Psoas muscle (tissue), 7 donors: ENCODE measurements at regions not wholly inside any gene's neighbourhood (a gene's known extent, or its start where the extent isn't known, plus 50 kb on each side); places are given as distances from the start of the nearest gene placed in this dataset.

Experiments
- ATAC-seq, 4 donors: fragments of 200-7000 bp; cut with Tn5 transposase; one replicate each; pipeline ENCODE4 v1.9.1; 2020; ENCODE audit warnings: moderate library complexity in 3 of 4, mild to moderate bottlenecking in 2 of 4
- DNase-seq, 2 donors: peaks; one replicate each; pipeline ENCODE4 v3.0.0-alpha.2; 2020
- H3K27ac ChIP-seq: fragments of 200-600 bp; one replicate; pipeline ENCODE4 v1.8.0; 2022
- H3K27me3 ChIP-seq, 3 donors: fragments of 200-600 bp in 1 of 3; one replicate each; pipeline versions ENCODE4 v1.6.1 to v1.8.0; 2013 to 2022; ENCODE audit warnings: low read length in 2 of 3, mild to moderate bottlenecking in 2 of 3, moderate library complexity in 1 of 3; ENCODE audit not compliant: insufficient read depth in 3 of 3
- H3K36me3 ChIP-seq, 2 donors: fragments of 200-600 bp in 1 of 2; one replicate each; pipeline versions ENCODE4 v1.6.1 to v1.8.0; 2013 to 2022; ENCODE audit warnings: low read depth in 1 of 2, mild to moderate bottlenecking in 1 of 2, moderate library complexity in 1 of 2; ENCODE audit not compliant: insufficient read depth in 1 of 2
- H3K4me1 ChIP-seq: fragments of 200-600 bp; one replicate; pipeline ENCODE4 v1.8.0; 2022
- H3K4me3 ChIP-seq: fragments of 200-600 bp; one replicate; pipeline ENCODE4 v1.8.0; 2022; ENCODE audit warnings: mild to moderate bottlenecking
- H3K9me3 ChIP-seq: fragments of 200-600 bp; one replicate; pipeline ENCODE4 v1.8.0; 2022
- CTCF ChIP-seq: fragments of 200-600 bp; IDR thresholded peaks from one replicate; pipeline ENCODE4 v1.8.0; 2022; ENCODE audit warnings: antibody characterized with exemption
- WGBS, 3 donors: extraction: QIAGEN DNeasy Blood & Tissue Kit; methylation state at CpG; one replicate each; pipeline versions ENCODE4 v1.1.6 to v1.1.7; 2013; 5-methylcytosine and 5-hydroxymethylcytosine counted together
- intact Hi-C, 2 donors: fragments of 100-400 bp; cut with DNase I; formaldehyde crosslinking; loops; one replicate each; pipeline versions ENCODE4 v1.11.0 to v1.14.2; 2022
- donor health status: healthy with polysubstance abuse.
- donor health status: DM: no; HTN: no; CAD: no; lungs with moderate emphysema.
- donor health status: Bipolar disorder and iron deficiency.
- donor health status: healthy.
- donor health status: DM: yes; HTN: yes; CAD: no.
- donor health status: DM: no; HTN: no; CAD: no.
- donor health status: DM: yes; HTN: yes; CAD: no.

GRCh38 chr1:58886611-58887010 lies 102.8 kb upstream of the JUN start:
- Histone ChIP-seq H3K4me3 (no peak overlapping the region), H3K36me3 (no peaks in the 10 kb centered on the region), H3K9me3 (no peaks in the 10 kb centered on the region), H3K27me3 (no peaks in the 10 kb centered on the region), H3K27ac (peak overlapping the region; percentile 88), H3K4me1 (peaks cover 60% of the 10 kb centered on the region)
- DNase-seq (no peak), ATAC-seq (peak in 3 of 4 donors; percentile 39 to 64 (median 54))
- no peak for TF ChIP-seq CTCF
- intact Hi-C loops = no loop called here
- WGBS, 3 donors = 33 to 46% (median 36%) methylated on average over 4 of the region's 4 CpGs

DNA sequence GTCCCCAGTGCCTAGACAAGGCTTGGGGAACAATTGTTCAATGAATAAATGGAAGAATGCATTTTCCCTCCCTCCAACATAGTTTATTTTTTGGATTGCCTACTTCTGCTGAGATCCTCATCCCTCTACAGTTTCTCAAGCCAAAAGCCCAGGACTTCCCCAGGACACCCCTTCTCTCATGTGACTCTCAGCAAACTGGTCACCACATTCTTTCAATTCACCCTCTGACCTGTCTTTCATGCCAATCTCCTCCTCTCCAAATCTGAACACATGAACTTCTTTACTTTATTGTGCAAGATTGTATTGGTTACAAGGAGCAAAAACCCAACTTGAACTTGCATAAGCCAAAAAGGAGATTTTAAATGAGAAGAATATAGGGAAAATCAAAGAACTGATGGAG lies 103.2 kb upstream of the JUN start:
- no peak for DNase-seq
- no peaks in the 10 kb centered on the region for H3K9me3 ChIP-seq
- H3K27me3 ChIP-seq = no peaks in the 10 kb centered on the region
- intact Hi-C loops = no loop called here
- no peaks in the 10 kb centered on the region for H3K36me3 ChIP-seq
- no peak for ATAC-seq
- H3K4me3 ChIP-seq = no peak overlapping the region
- H3K27ac ChIP-seq = peak overlapping the region; percentile 88
- no peak for TF ChIP-seq CTCF
- H3K4me1 ChIP-seq = peaks cover 56% of the 10 kb centered on the region

DNA sequence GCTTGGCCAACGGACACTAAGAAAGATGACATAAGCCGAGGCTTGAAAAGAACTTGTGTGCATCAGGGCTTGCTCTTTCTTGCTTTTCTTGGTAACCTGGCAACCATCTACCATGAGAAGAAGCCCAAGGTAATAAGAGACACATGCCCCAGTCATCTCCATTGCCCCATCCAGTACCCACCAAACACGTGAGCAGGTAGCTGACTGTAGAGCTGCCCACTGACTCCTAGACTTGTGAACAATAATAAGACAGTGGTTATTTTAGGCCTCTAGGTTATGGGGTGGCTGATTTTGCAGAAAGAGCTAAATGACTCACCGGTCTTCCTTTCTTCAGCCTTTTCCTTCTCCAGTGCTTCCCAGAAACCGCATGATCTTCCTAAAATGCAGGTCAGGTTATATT lies 105.0 kb upstream of the JUN start:
- no peak for TF ChIP-seq CTCF
- Histone ChIP-seq H3K9me3 (no peaks in the 10 kb centered on the region), H3K27me3 (no peaks in the 10 kb centered on the region), H3K4me3 (no peak overlapping the region), H3K36me3 (no peaks in the 10 kb centered on the region), H3K4me1 (peaks cover 54% of the 10 kb centered on the region), H3K27ac (no peak overlapping the region)
- peak in 1 of 4 donors; percentile 26 for ATAC-seq
- intact Hi-C loops = no loop called here
- WGBS, 3 donors = 86 to 89% (median 88%) methylated on average over 5 of the region's 5 CpGs
- no peak for DNase-seq

- 86 to 99% (median 90%) methylated on average over 3 of the region's 3 CpGs for WGBS, 3 donors
- H3K27me3 ChIP-seq = no peaks in the 10 kb centered on the region
- no peaks in the 10 kb centered on the region for H3K36me3 ChIP-seq
- no peak overlapping the region for H3K4me3 ChIP-seq
- peaks cover 53% of the 10 kb centered on the region for H3K4me1 ChIP-seq
- H3K9me3 ChIP-seq = no peaks in the 10 kb centered on the region
- intact Hi-C loops = loop anchor here in 1 of 2 donors (10.0 kb wide), 1 partner anchor 405 kb away; the partner anchor contains the start of gene FGGY
- TF ChIP-seq CTCF = no peak
- no peak for DNase-seq
- no peak for ATAC-seq
- no peak overlapping the region for H3K27ac ChIP-seq
Measured at GRCh38 chr1:58890113-58890512, 106.3 kb upstream of the JUN start.

DNA sequence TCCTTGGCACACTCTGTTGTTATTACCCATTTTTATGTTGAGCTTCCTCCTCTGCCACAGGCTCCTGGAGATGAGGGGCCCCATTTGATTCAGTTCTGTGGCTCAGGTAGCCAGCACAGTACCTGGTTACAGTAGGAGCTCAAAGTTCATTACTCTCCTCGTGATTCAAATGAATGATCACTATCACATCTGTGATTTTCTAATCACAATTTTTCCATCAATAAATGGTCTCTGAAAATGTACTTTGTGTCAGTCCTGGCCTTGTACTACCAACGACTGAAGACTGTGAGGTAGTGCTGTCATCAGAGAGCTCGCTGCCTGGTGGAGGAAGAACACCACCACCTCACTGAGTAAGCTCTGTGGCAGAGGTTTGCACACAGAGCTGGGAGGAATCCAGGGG lies 106.8 kb upstream of the JUN start:
- WGBS, 3 donors = 95 to 98% (median 96%) methylated on average over 3 of the region's 3 CpGs
- H3K4me3 ChIP-seq = no peak overlapping the region
- no peaks in the 10 kb centered on the region for H3K9me3 ChIP-seq
- H3K27me3 ChIP-seq = no peaks in the 10 kb centered on the region
- DNase-seq = no peak
- no peak for ATAC-seq
- no peak for TF ChIP-seq CTCF
- peaks cover 53% of the 10 kb centered on the region for H3K4me1 ChIP-seq
- no peaks in the 10 kb centered on the region for H3K36me3 ChIP-seq
- no peak overlapping the region for H3K27ac ChIP-seq
- intact Hi-C loops = loop anchor here in 1 of 2 donors (10.0 kb wide), 1 partner anchor 404 kb away; the partner anchor contains the start of gene FGGY
